Glutamatergic neuron (in vitro differentiated cells): ENCODE measurements at regions not wholly inside any gene's neighbourhood (a gene's known extent, or its start where the extent isn't known, plus 50 kb on each side); places are given as distances from the start of the nearest gene placed in this dataset.
"Not testable (repeated sequence)": the region's sequence is repeated elsewhere in the genome, so short reads cannot be mapped to it uniquely, and the experiment has no call there.

ENCODE experiments used
- DNase-seq: peaks from one replicate; pipeline ENCODE4 v3.0.0; 2022
- H3K27ac Mint-ChIP-seq: one replicate; pipeline ENCODE4 v1.8.0; 2020; ENCODE audit warnings: mild to moderate bottlenecking, mixed read lengths, inconsistent platforms; ENCODE audit not compliant: unreplicated experiment
- H3K27me3 Mint-ChIP-seq: one replicate; pipeline ENCODE4 v1.8.0; 2020; ENCODE audit warnings: mild to moderate bottlenecking, moderate library complexity, mixed read lengths, inconsistent platforms; ENCODE audit not compliant: unreplicated experiment
- H3K36me3 Mint-ChIP-seq: one replicate; pipeline ENCODE4 v1.8.0; 2020; ENCODE audit warnings: mild to moderate bottlenecking, mixed read lengths, inconsistent platforms; ENCODE audit not compliant: unreplicated experiment
- H3K4me1 Mint-ChIP-seq: one replicate; pipeline ENCODE4 v1.8.0; 2020; ENCODE audit warnings: mild to moderate bottlenecking, low read depth, mixed read lengths, inconsistent platforms; ENCODE audit not compliant: unreplicated experiment
- H3K4me3 Mint-ChIP-seq: one replicate; pipeline ENCODE4 v1.8.0; 2020; ENCODE audit warnings: mild to moderate bottlenecking, mixed read lengths, inconsistent platforms; ENCODE audit not compliant: unreplicated experiment
- H3K9me3 Mint-ChIP-seq: one replicate; pipeline ENCODE4 v1.8.0; 2020; ENCODE audit warnings: mild to moderate bottlenecking, moderate library complexity, mixed read lengths, inconsistent platforms; ENCODE audit not compliant: unreplicated experiment
- TF ChIP-seq, protein P1 (sequence below): fragments of 200-600 bp; sonication (generic); IDR thresholded peaks from one replicate; pipeline ENCODE4 v1.5.0; 2021; ENCODE audit not compliant: partially characterized antibody, unreplicated experiment

DNA sequence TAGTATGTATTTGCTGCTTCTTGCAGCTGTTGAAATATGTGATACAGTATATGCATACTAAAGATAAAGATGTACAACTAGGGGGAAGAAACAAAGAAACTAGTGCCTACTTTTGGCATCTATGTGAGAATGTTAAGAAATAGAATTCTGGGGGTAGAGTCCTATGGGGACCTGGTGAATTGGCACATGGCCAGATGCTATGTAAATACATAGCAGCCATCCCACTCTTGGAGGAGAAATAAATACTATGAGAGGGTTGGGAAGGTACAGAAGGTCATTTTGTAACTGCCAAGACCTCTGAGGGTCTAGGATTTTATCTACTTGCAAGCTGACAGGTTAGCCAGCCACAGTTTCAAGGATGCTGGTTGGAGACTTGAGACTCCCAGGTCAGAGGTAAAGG is 298.3 kb upstream of the TBL1XR1 start:
- DNase-seq = no peak
- H3K4me1 Mint-ChIP-seq = peaks cover 12% of the 10 kb centered on the region
- TF ChIP-seq, protein P1, sequence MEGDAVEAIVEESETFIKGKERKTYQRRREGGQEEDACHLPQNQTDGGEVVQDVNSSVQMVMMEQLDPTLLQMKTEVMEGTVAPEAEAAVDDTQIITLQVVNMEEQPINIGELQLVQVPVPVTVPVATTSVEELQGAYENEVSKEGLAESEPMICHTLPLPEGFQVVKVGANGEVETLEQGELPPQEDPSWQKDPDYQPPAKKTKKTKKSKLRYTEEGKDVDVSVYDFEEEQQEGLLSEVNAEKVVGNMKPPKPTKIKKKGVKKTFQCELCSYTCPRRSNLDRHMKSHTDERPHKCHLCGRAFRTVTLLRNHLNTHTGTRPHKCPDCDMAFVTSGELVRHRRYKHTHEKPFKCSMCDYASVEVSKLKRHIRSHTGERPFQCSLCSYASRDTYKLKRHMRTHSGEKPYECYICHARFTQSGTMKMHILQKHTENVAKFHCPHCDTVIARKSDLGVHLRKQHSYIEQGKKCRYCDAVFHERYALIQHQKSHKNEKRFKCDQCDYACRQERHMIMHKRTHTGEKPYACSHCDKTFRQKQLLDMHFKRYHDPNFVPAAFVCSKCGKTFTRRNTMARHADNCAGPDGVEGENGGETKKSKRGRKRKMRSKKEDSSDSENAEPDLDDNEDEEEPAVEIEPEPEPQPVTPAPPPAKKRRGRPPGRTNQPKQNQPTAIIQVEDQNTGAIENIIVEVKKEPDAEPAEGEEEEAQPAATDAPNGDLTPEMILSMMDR = no peak
- no peak overlapping the region for H3K27ac Mint-ChIP-seq
- H3K9me3 Mint-ChIP-seq = peaks cover 5% of the 10 kb centered on the region
- no peaks in the 10 kb centered on the region for H3K36me3 Mint-ChIP-seq
- H3K4me3 Mint-ChIP-seq = no peak overlapping the region
- no peaks in the 10 kb centered on the region for H3K27me3 Mint-ChIP-seq

DNA sequence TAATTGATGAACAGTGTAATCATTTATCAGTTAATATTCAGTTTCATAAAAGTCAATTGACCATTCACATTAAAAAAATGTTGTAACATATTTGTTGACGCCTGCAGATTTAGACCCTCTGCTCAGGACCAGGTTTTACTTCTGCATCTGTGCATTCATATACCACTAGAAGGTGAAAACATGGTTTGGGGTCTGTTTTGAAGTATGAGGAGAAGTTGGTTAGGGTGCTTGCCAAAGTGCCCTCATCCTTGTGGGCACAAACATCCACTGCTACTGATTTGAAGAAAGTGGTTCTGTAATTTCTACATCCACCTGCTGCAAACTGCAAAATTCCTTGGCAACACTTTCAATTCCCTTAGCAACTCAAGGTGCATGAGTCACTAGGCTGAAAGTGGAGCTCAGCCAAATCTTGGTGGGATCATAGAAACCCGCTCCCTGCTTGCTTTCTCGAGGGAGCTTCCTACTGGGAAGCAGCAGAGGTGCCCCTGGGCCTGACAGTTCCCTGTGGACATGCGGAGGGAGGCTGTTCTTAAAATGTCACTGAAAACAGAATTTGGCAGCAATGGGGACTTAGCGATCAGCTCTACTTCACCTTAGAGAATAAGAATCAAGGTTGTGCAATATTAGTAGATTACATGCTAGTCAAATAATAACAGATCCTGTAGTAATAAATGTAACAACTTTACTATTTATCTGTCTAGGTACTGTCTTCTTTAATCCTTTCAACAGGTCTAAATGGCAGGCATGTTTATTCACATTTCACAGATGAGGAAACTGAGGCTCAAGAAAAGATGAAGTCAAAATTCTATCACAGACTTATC is 301.0 kb upstream of the TBL1XR1 start:
- Mint-ChIP-seq H3K36me3 (no peaks in the 10 kb centered on the region), H3K27me3 (no peaks in the 10 kb centered on the region), H3K27ac (no peak overlapping the region), H3K4me1 (no peaks in the 10 kb centered on the region), H3K9me3 (no peaks in the 10 kb centered on the region), H3K4me3 (no peak overlapping the region)
- TF ChIP-seq, protein P1 = no peak
- no peak for DNase-seq

DNA sequence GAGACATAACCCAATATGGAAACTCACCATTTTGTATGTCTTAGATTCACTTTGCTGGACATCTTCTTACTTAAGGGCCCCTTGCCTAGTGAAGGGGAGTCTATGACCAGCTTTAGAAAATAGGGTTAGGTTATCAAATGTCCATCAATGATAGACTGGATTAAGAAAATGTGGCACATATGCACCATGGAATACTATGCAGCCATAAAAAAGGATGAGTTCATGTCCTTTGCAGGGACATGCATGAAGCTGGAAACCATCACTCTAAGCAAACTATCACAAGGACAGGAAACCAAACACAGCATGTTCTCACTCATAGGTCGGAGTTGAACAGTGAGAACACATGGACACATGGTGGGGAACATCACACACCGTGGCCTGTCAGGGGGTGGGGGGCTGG is 301.8 kb upstream of the TBL1XR1 start:
- H3K27me3 Mint-ChIP-seq, H3K9me3 Mint-ChIP-seq, H3K4me1 Mint-ChIP-seq, DNase-seq, H3K36me3 Mint-ChIP-seq, H3K4me3 Mint-ChIP-seq, H3K27ac Mint-ChIP-seq: not testable (repeated sequence)

DNA sequence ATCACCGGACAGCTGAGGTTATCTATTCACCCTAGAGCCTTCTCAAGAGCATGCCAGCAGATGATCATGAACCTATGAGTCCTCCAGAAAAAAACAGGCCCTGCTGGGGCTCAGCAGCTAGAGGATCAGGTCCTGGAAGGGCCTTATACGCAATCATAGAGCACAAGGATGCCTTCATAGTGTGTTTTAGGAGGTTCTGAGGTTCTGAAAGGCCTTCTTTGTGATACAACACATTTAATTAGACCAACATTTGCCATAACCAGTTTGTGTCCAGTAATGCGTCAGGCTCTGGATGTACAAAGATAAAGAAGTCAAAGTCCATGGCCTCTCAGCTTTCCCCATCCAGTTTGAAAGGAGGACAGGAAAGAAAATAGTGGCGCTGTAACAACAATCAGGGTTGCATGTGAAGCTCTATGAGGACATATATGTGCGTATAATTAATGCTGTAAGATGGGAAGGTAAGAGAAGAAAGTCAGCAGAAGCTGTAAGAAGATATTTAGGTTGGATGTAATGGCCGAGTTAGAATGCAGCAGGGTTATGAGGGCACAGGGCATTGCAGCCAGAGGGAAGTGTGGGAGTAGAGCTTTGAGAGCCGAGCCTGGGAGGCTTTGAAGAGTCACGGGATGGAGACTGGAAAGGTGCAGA is 302.6 kb upstream of the TBL1XR1 start:
- H3K27me3 Mint-ChIP-seq = no peaks in the 10 kb centered on the region
- H3K4me1 Mint-ChIP-seq = no peaks in the 10 kb centered on the region
- no peak for DNase-seq
- TF ChIP-seq, protein P1 = no peak
- no peak overlapping the region for H3K27ac Mint-ChIP-seq
- H3K36me3 Mint-ChIP-seq = no peaks in the 10 kb centered on the region
- H3K9me3 Mint-ChIP-seq = no peaks in the 10 kb centered on the region
- no peak overlapping the region for H3K4me3 Mint-ChIP-seq

DNA sequence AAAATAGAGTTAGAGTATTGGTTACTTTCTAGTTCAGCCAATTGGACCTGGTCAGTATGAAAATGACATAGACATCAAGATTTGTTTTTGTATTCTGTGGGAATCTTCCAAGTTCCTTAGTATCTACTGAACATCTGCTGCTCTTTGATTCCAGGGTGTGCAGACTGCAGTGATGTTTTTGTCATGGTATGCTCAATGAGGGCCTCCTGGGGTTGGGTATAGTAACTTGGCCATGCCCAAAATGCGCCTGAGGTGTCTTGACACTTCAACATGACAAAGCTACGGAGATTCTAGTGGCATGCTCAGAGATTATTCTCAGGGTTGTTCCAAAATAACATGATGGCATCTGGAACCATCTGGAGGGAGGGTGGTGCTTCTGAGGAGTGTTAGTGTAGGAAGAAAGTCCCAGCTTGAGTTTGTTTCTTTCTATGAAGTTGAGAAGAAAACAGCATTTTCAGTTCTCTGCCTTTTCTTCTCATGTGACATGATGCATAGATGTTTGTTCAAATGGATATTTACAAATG is 313.5 kb upstream of the TBL1XR1 start:
- Mint-ChIP-seq H3K27me3 (no peaks in the 10 kb centered on the region), H3K36me3 (no peaks in the 10 kb centered on the region), H3K4me1 (peaks cover 8% of the 10 kb centered on the region), H3K27ac (no peak overlapping the region), H3K9me3 (peaks cover 3% of the 10 kb centered on the region), H3K4me3 (no peak overlapping the region)
- no peak for DNase-seq
- TF ChIP-seq, protein P1 = no peak
